H9 (cell line): ENCODE measurements at regions not wholly inside any gene's neighbourhood (a gene's known extent, or its start where the extent isn't known, plus 50 kb on each side); places are given as distances from the start of the nearest gene placed in this dataset.

Source experiments
- DNase-seq: peaks from one replicate; pipeline ENCODE4 v3.0.0-alpha.2; 2017
- H2AFZ ChIP-seq: one replicate; pipeline ENCODE4 v1.6.1; 2013; ENCODE audit warnings: mild to moderate bottlenecking, low read length, control low read depth, moderate library complexity
- H2AK5ac ChIP-seq: 2 replicates; pipeline ENCODE4 v1.6.1; 2013; ENCODE audit warnings: low read length, control low read depth, mixed read lengths; ENCODE audit not compliant: insufficient read length
- H2BK120ac ChIP-seq: one replicate; pipeline ENCODE4 v1.6.1; 2013; ENCODE audit warnings: low read depth, mild to moderate bottlenecking, low read length, control low read depth, inconsistent platforms; ENCODE audit not compliant: poor library complexity, severe bottlenecking
- H2BK12ac ChIP-seq: 2 replicates; pipeline ENCODE4 v1.6.1; 2013; ENCODE audit warnings: low read length, control low read depth, mixed read lengths, low read depth; ENCODE audit not compliant: insufficient read length
- H2BK15ac ChIP-seq: 2 replicates; pipeline ENCODE4 v1.6.1; 2013; ENCODE audit warnings: low read depth, low read length, control low read depth
- H2BK20ac ChIP-seq: one replicate; pipeline ENCODE4 v1.6.1; 2013; ENCODE audit warnings: low read depth, mild to moderate bottlenecking, low read length, control low read depth, inconsistent platforms; ENCODE audit not compliant: poor library complexity, severe bottlenecking
- H2BK5ac ChIP-seq: 2 replicates; pipeline ENCODE4 v1.6.1; 2013; ENCODE audit warnings: low read length, control low read depth, mixed read lengths; ENCODE audit not compliant: insufficient read length
- H3K14ac ChIP-seq: 2 replicates; pipeline ENCODE4 v1.6.1; 2013; ENCODE audit warnings: low read length, control low read depth; ENCODE audit not compliant: insufficient read depth
- H3K18ac ChIP-seq: 2 replicates; pipeline ENCODE4 v1.6.1; 2013; ENCODE audit warnings: low read depth, mild to moderate bottlenecking, mixed read lengths, low read length, control low read depth; ENCODE audit not compliant: insufficient read length
- H3K23ac ChIP-seq: 2 replicates; pipeline ENCODE4 v1.6.1; 2013; ENCODE audit warnings: low read length, control low read depth, mixed read lengths, low read depth; ENCODE audit not compliant: insufficient read length
- H3K23me2 ChIP-seq: 2 replicates; pipeline ENCODE4 v1.6.1; 2013; ENCODE audit warnings: low read depth, mild to moderate bottlenecking, mixed read lengths, low read length, control low read depth; ENCODE audit not compliant: insufficient read length, poor library complexity, severe bottlenecking
- H3K27ac ChIP-seq: 2 replicates; pipeline ENCODE4 v1.5.1; 2013; ENCODE audit warnings: low read length, control low read depth, mixed read lengths, low read depth; ENCODE audit not compliant: insufficient read length
- H3K27me3 ChIP-seq: 2 replicates; pipeline ENCODE4 v1.6.1; 2013; ENCODE audit warnings: low read length, control low read depth, inconsistent platforms; ENCODE audit not compliant: insufficient read depth
- H3K4ac ChIP-seq: 2 replicates; pipeline ENCODE4 v1.6.1; 2013; ENCODE audit warnings: low read depth, mild to moderate bottlenecking, control low read depth, inconsistent platforms, low read length, moderate library complexity
- H3K4me1 ChIP-seq: 2 replicates; pipeline ENCODE4 v1.6.1; 2013; ENCODE audit warnings: low read length, control low read depth, inconsistent platforms; ENCODE audit not compliant: insufficient read depth
- H3K4me2 ChIP-seq: 2 replicates; pipeline ENCODE4 v1.6.1; 2013; ENCODE audit warnings: low read length, control low read depth, mixed read lengths; ENCODE audit not compliant: insufficient read length, insufficient read depth
- H3K56ac ChIP-seq: 2 replicates; pipeline ENCODE4 v1.6.1; 2013; ENCODE audit warnings: low read depth, mild to moderate bottlenecking, mixed read lengths, low read length, control low read depth; ENCODE audit not compliant: insufficient read length
- H3K79me1 ChIP-seq: 2 replicates; pipeline ENCODE4 v1.6.1; 2013; ENCODE audit warnings: low read depth, mild to moderate bottlenecking, moderate library complexity, low read length, control low read depth, inconsistent platforms; ENCODE audit not compliant: insufficient read depth, poor library complexity, severe bottlenecking
- H3K79me2 ChIP-seq: 2 replicates; pipeline ENCODE4 v1.6.1; 2013; ENCODE audit warnings: low read length, control low read depth, inconsistent platforms; ENCODE audit not compliant: insufficient read depth
- H3K9ac ChIP-seq: 2 replicates; pipeline ENCODE4 v1.6.1; 2013; ENCODE audit warnings: low read length, control low read depth, mixed read lengths; ENCODE audit not compliant: insufficient read length; ENCODE audit errors: extremely low read depth
- H3K9me3 ChIP-seq: one replicate; pipeline ENCODE4 v1.6.1; 2013; ENCODE audit warnings: low read depth, low read length, inconsistent platforms; ENCODE audit not compliant: control insufficient read depth
- H3T11ph ChIP-seq: one replicate; pipeline ENCODE4 v1.6.1; 2013; ENCODE audit warnings: mild to moderate bottlenecking, low read length, control low read depth, inconsistent platforms
- H4K20me1 ChIP-seq: one replicate; pipeline ENCODE4 v1.6.1; 2013; ENCODE audit not compliant: control insufficient read depth, insufficient read length, insufficient read depth
- H4K5ac ChIP-seq: 2 replicates; pipeline ENCODE4 v1.6.1; 2013; ENCODE audit warnings: low read depth, mild to moderate bottlenecking, mixed read lengths, low read length, control low read depth; ENCODE audit not compliant: insufficient read length
- H4K8ac ChIP-seq: replicated peaks from 2 replicates; pipeline ENCODE4 v1.6.1; 2013; ENCODE audit warnings: low read length, control low read depth, mixed read lengths, low read depth; ENCODE audit not compliant: insufficient read length
- H4K91ac ChIP-seq: 2 replicates; pipeline ENCODE4 v1.6.1; 2013; ENCODE audit warnings: low read depth, mild to moderate bottlenecking, moderate library complexity, mixed read lengths, low read length, control low read depth; ENCODE audit not compliant: insufficient read length
- H3K27ac Mint-ChIP-seq, 3 experiments: 2 replicates in 2 of 3; 3 replicates in 1 of 3; pipeline ENCODE4 v1.8.0; 2020 to 2021; ENCODE audit warnings: mixed read lengths in 3 of 3, mild to moderate bottlenecking in 1 of 3, moderate library complexity in 1 of 3
- H3K27me3 Mint-ChIP-seq: 2 replicates; pipeline ENCODE4 v1.8.0; 2021; ENCODE audit warnings: low read depth, mild to moderate bottlenecking, moderate library complexity, mixed read lengths
- H3K36me3 Mint-ChIP-seq, 3 experiments: 2 replicates in 2 of 3; 3 replicates in 1 of 3; pipeline ENCODE4 v1.8.0; 2020 to 2021; ENCODE audit warnings: low read depth in 3 of 3, mixed read lengths in 3 of 3; ENCODE audit not compliant: insufficient read depth in 1 of 3
- H3K4me1 Mint-ChIP-seq, 2 experiments: 2 replicates each; pipeline ENCODE4 v1.8.0; 2020; ENCODE audit warnings: mixed read lengths in 2 of 2
- H3K4me3 Mint-ChIP-seq, 2 experiments: 2 replicates in 1 of 2; 3 replicates in 1 of 2; pipeline ENCODE4 v1.8.0; 2020 to 2021; ENCODE audit warnings: mild to moderate bottlenecking in 2 of 2, mixed read lengths in 2 of 2, moderate library complexity in 1 of 2
- H3K9me3 Mint-ChIP-seq, 2 experiments: 2 replicates in 1 of 2; 3 replicates in 1 of 2; pipeline ENCODE4 v1.8.0; 2020; ENCODE audit warnings: mild to moderate bottlenecking in 2 of 2, mixed read lengths in 2 of 2, moderate library complexity in 1 of 2
- WGBS: extraction: QIAGEN DNeasy Blood & Tissue Kit; methylation state at CpG from one replicate; pipeline ENCODE4 v1.1.7; 2013; ENCODE audit warnings: missing lambda C conversion rate, low lambda C conversion rate, mixed read lengths; ENCODE audit not compliant: insufficient read length; ENCODE audit errors: extremely low coverage; 5-methylcytosine and 5-hydroxymethylcytosine counted together
- TF ChIP-seq, protein P1 (sequence below): fragments of 200-600 bp; sonication (generic); conservative IDR thresholded peaks from 3 replicates; pipeline ENCODE4 v1.8.0; 2021; ENCODE audit warnings: antibody characterized with exemption, mild to moderate bottlenecking

DNA sequence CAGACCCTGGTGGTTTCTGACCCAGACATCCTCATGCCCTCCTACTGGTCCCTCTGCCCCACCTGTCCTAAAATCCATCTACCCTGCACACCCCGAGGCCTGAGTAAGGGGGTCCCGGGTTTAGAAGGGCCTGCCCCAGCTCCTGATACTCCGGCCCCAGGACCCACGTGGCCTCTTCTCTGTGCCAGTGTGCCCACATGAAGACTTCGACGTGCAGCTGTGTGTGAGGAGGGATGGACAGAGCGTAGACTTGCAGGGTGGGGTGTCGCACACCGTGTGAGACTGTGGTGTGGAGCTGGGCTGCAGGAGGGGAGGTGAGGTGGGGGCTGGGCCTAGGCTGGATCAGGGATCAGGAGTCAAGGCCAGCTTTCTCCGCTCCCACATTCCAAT is 461.1 kb downstream of the PTPRU start:
- TF ChIP-seq, protein P1, sequence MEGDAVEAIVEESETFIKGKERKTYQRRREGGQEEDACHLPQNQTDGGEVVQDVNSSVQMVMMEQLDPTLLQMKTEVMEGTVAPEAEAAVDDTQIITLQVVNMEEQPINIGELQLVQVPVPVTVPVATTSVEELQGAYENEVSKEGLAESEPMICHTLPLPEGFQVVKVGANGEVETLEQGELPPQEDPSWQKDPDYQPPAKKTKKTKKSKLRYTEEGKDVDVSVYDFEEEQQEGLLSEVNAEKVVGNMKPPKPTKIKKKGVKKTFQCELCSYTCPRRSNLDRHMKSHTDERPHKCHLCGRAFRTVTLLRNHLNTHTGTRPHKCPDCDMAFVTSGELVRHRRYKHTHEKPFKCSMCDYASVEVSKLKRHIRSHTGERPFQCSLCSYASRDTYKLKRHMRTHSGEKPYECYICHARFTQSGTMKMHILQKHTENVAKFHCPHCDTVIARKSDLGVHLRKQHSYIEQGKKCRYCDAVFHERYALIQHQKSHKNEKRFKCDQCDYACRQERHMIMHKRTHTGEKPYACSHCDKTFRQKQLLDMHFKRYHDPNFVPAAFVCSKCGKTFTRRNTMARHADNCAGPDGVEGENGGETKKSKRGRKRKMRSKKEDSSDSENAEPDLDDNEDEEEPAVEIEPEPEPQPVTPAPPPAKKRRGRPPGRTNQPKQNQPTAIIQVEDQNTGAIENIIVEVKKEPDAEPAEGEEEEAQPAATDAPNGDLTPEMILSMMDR: no peak

More for the DNA sequence above, 461.1 kb downstream of the PTPRU start:
- no peak overlapping the region for H3T11ph ChIP-seq
- no peaks in the 10 kb centered on the region for H3K79me1 ChIP-seq
- no peak overlapping the region for H3K4me2 ChIP-seq
- H3K4me1 ChIP-seq: no peaks in the 10 kb centered on the region
- H3K9me3 Mint-ChIP-seq: peaks cover 5 to 8% of the 10 kb centered on the region in 2 experiments
- no peak overlapping the region for H3K14ac ChIP-seq
- no peak overlapping the region for H2AK5ac ChIP-seq
- no peak overlapping the region for H2BK15ac ChIP-seq
- H3K56ac ChIP-seq: no peak overlapping the region
- H2BK5ac ChIP-seq: no peak overlapping the region
- no peaks in the 10 kb centered on the region for H3K79me2 ChIP-seq
- H2BK20ac ChIP-seq: no peak overlapping the region
- no peaks in the 10 kb centered on the region for H3K23me2 ChIP-seq
- H3K4me1 Mint-ChIP-seq: peaks cover 3 to 15% of the 10 kb centered on the region in 2 experiments
- H2AFZ ChIP-seq: no peak overlapping the region
- peaks cover 0 to 7% (median 4%) of the 10 kb centered on the region in 3 experiments; a peak in 2 of 7 replicates for H3K36me3 Mint-ChIP-seq
- no CpG with 5 or more reads among the region's 10 CpGs for WGBS
- no peak overlapping the region; a peak in 1 of 7 replicates for H3K27ac Mint-ChIP-seq
- no peak overlapping the region for H4K8ac ChIP-seq
- no peaks in the 10 kb centered on the region for H4K20me1 ChIP-seq
- H3K27me3 ChIP-seq: no peaks in the 10 kb centered on the region
- H3K27ac ChIP-seq: no peak overlapping the region
- no peak for DNase-seq
- H4K91ac ChIP-seq: no peak overlapping the region
- H2BK12ac ChIP-seq: no peak overlapping the region
- H2BK120ac ChIP-seq: no peak overlapping the region
- H4K5ac ChIP-seq: no peak overlapping the region
- H3K18ac ChIP-seq: no peak overlapping the region
- no peak overlapping the region for H3K23ac ChIP-seq
- no peaks in the 10 kb centered on the region; the same call in 1 of the 2 replicates for H3K27me3 Mint-ChIP-seq
- H3K9me3 ChIP-seq: no peaks in the 10 kb centered on the region
- H3K4me3 Mint-ChIP-seq: no peak overlapping the region
- no peak overlapping the region for H3K9ac ChIP-seq
- no peak overlapping the region for H3K4ac ChIP-seq
